Endothelial cell of umbilical vein (primary cell): ENCODE measurements at regions not wholly inside any gene's neighbourhood (a gene's known extent, or its start where the extent isn't known, plus 50 kb on each side); places are given as distances from the start of the nearest gene placed in this dataset.

Experiments used
- BruUV-seq: library from RNA; stranded (reverse); fragments of 400-500 nt; replicated peaks from 2 replicates; lab custom pipeline; 2021; lab: Mats Ljungman, UMichigan
- CTCF ChIA-PET: fragments of 300-600, 350-600 bp; sonication (Branson Sonifier 250); formaldehyde crosslinking; loops from one replicate; lab custom pipeline; 2021; ENCODE audit warnings: antibody characterized with exemption, inconsistent platforms; lab: Charles Lee
- POLR2A ChIA-PET: fragments of 300-600, 350-600 bp; sonication (Branson Sonifier 250); formaldehyde crosslinking; loops from one replicate; lab custom pipeline; 2021; ENCODE audit warnings: antibody characterized with exemption, inconsistent platforms; lab: Charles Lee
- DNase-seq: peaks from one replicate; pipeline ENCODE4 v3.0.0-alpha.2; 2011; ENCODE audit warnings: low read depth, low spot score
- FAIRE-seq: peaks from 2 replicates; lab custom pipeline; 2011; peaks lifted over from hg19 to GRCh38; lab: Jason Lieb, UNC
- H2AFZ ChIP-seq: 2 replicates; pipeline ENCODE4 v1.6.0; 2012; ENCODE audit warnings: low read depth, low read length, control low read depth, inconsistent platforms
- H3K27ac ChIP-seq: 2 replicates; pipeline ENCODE4 v1.5.1; 2011; ENCODE audit warnings: low read depth, mild to moderate bottlenecking, control low read depth, low read length, moderate library complexity; ENCODE audit not compliant: insufficient read depth
- H3K27me3 ChIP-seq, 2 experiments: 2 replicates each; pipeline versions ENCODE4 v1.6.0 to v1.6.1; 2011; ENCODE audit warnings: low read length in 2 of 2, mixed read lengths in 1 of 2; ENCODE audit not compliant: control insufficient read depth in 2 of 2, insufficient read depth in 2 of 2
- H3K36me3 ChIP-seq, 2 experiments: 2 replicates in 1 of 2; 3 replicates in 1 of 2; pipeline ENCODE4 v1.5.1; 2011; ENCODE audit warnings: low read length in 2 of 2, mild to moderate bottlenecking in 1 of 2, moderate library complexity in 1 of 2; ENCODE audit not compliant: control insufficient read depth in 2 of 2, insufficient read depth in 2 of 2; ENCODE audit errors: extremely low read depth in 1 of 2
- H3K4me1 ChIP-seq: 3 replicates; pipeline ENCODE4 v1.5.1; 2011; ENCODE audit warnings: mild to moderate bottlenecking, low read length; ENCODE audit not compliant: control insufficient read depth, insufficient read depth; ENCODE audit errors: extremely low read depth
- H3K4me2 ChIP-seq: 2 replicates; pipeline ENCODE4 v1.6.1; 2011; ENCODE audit warnings: low read length, control low read depth, mixed read lengths; ENCODE audit not compliant: insufficient read depth
- H3K4me3 ChIP-seq, 3 experiments: fragments of 200-600 bp in 1 of 3; sonication (generic), shearing (Covaris generic) in 1 of 3; replicated peaks in 1 of 3; 2 replicates each; pipeline ENCODE4 v1.5.1; 2011 to 2016; ENCODE audit warnings: control low read depth in 3 of 3, low read length in 3 of 3, mild to moderate bottlenecking in 2 of 3, inconsistent platforms in 1 of 3, low read depth in 1 of 3, moderate library complexity in 1 of 3; ENCODE audit not compliant: insufficient read depth in 1 of 3
- H3K79me2 ChIP-seq: 2 replicates; pipeline ENCODE4 v1.6.0; 2012; ENCODE audit warnings: low read length, inconsistent platforms; ENCODE audit not compliant: control insufficient read depth, insufficient read depth
- H3K9ac ChIP-seq: replicated peaks from 2 replicates; pipeline ENCODE3; 2011; ENCODE audit warnings: low read length, control low read depth; ENCODE audit not compliant: insufficient read depth; ENCODE audit errors: extremely low read depth
- H3K9me1 ChIP-seq: replicated peaks from 3 replicates; pipeline ENCODE4 v1.6.0; 2011; ENCODE audit warnings: mild to moderate bottlenecking, low read length; ENCODE audit not compliant: control insufficient read depth, insufficient read depth; ENCODE audit errors: extremely low read depth
- H3K9me3 ChIP-seq: replicated peaks from 2 replicates; pipeline ENCODE4 v1.5.1; 2012; ENCODE audit warnings: low read length, inconsistent platforms; ENCODE audit not compliant: control insufficient read depth, insufficient read depth
- H4K20me1 ChIP-seq: replicated peaks from 2 replicates; pipeline ENCODE3; 2011; ENCODE audit warnings: mild to moderate bottlenecking, low read length; ENCODE audit not compliant: control insufficient read depth, insufficient read depth; ENCODE audit errors: extremely low read depth
- CTCF ChIP-seq, 2 donors: IDR thresholded peaks; 1 replicate in 1 of 2; 2 replicates in 1 of 2; pipeline ENCODE4 v1.5.1; 2011; ENCODE audit warnings: low read length in 2 of 2, mild to moderate bottlenecking in 2 of 2, moderate library complexity in 2 of 2, control low read depth in 1 of 2, inconsistent platforms in 1 of 2, low read depth in 1 of 2; ENCODE audit not compliant: insufficient read depth in 1 of 2; ENCODE audit errors: extremely low read depth in 1 of 2
- EZH2 ChIP-seq: IDR thresholded peaks from 2 replicates; pipeline ENCODE4 v1.6.1; 2012; ENCODE audit warnings: borderline replicate concordance, low read depth, mild to moderate bottlenecking, moderate library complexity, low read length, inconsistent platforms; ENCODE audit not compliant: severe bottlenecking
- FOS ChIP-seq: IDR thresholded peaks from 2 replicates; pipeline ENCODE4 v1.6.1; 2011; ENCODE audit warnings: mild to moderate bottlenecking, low read length, moderate library complexity, borderline replicate concordance; ENCODE audit not compliant: insufficient read depth
- GATA2 ChIP-seq: IDR thresholded peaks from 2 replicates; pipeline ENCODE4 v1.7.0; 2011; ENCODE audit warnings: low read depth, mild to moderate bottlenecking, moderate library complexity, mixed read lengths, low read length; ENCODE audit not compliant: insufficient read length, insufficient read depth
- JUN ChIP-seq: IDR thresholded peaks from 2 replicates; pipeline ENCODE4 v1.6.1; 2011; ENCODE audit warnings: borderline replicate concordance, low read depth; ENCODE audit not compliant: insufficient read length, insufficient read depth
- MAX ChIP-seq: IDR thresholded peaks from 2 replicates; pipeline ENCODE4 v1.6.1; 2011; ENCODE audit not compliant: insufficient read depth, insufficient read length
- MYC ChIP-seq: IDR thresholded peaks from one replicate; pipeline ENCODE4 v1.6.1; 2011; ENCODE audit warnings: mild to moderate bottlenecking, low read depth, low read length
- POLR2A ChIP-seq: IDR thresholded peaks from 2 replicates; pipeline ENCODE4 v1.6.1; 2012; ENCODE audit warnings: low read depth, mild to moderate bottlenecking, control low read depth, low read length
- POLR2AphosphoS5 ChIP-seq: IDR thresholded peaks from 2 replicates; pipeline ENCODE4 v1.6.1; 2012; ENCODE audit warnings: low read depth, mild to moderate bottlenecking, control low read depth, low read length, moderate library complexity; ENCODE audit not compliant: insufficient read depth
- dilution Hi-C: fragments of 300-500 bp; cut with MboI; formaldehyde crosslinking; loops from one replicate; pipeline ENCODE4 v1.15.0; 2019; ENCODE audit warnings: low sequenced_read_pairs; ENCODE audit not compliant: extremely low pct_ligation_motif_present
- intact Hi-C: fragments of 100-400 bp; cut with micrococcal nuclease; formaldehyde crosslinking; loops from one replicate; pipeline ENCODE4 v1.10.0; 2022

GRCh38 chr5:71810471-71811195 is 91.6 kb downstream of the CARTPT start:
- TF ChIP-seq MAX (no peak), EZH2 (no peak), GATA2 (no peak), JUN (no peak), MYC (no peak), POLR2A (no peak), CTCF (IDR thresholded peaks at IDR 0.05; ENCODE audit: extremely low read depth in 1 of 2, insufficient read depth in 1 of 2, low read depth in 1 of 2, low read length in 2 of 2) (no peak), POLR2AphosphoS5 (no peak), FOS (no peak)
- dilution Hi-C loops (no loop called here), intact Hi-C loops (no loop called here)
- H3K4me2 ChIP-seq: no peak overlapping the region
- no peaks in the 10 kb centered on the region for H3K4me1 ChIP-seq
- H3K79me2 ChIP-seq: no peaks in the 10 kb centered on the region
- no TSS peak for BruUV-seq
- CTCF ChIA-PET: interaction anchor here (1.2 kb wide), 1 partner anchor 9 kb away, joined by 4 read pairs; no protein-coding TSS in a partner anchor
- no peak overlapping the region for H3K9ac ChIP-seq
- no peaks in the 10 kb centered on the region for H3K36me3 ChIP-seq
- no peaks in the 10 kb centered on the region for H3K9me1 ChIP-seq
- H4K20me1 ChIP-seq: no peaks in the 10 kb centered on the region
- H3K27me3 ChIP-seq: peaks cover 25 to 33% of the 10 kb centered on the region in 2 experiments
- H3K4me3 ChIP-seq: no peak overlapping the region
- POLR2A ChIA-PET: no interaction called here
- H2AFZ ChIP-seq: no peak overlapping the region
- FAIRE-seq (no peak), DNase-seq (no peak)
- no peak overlapping the region for H3K27ac ChIP-seq
- no peaks in the 10 kb centered on the region for H3K9me3 ChIP-seq
